ENCODE measurements at regions not wholly inside any gene's neighbourhood (a gene's known extent, or its start where the extent isn't known, plus 50 kb on each side); places are given as distances from the start of the nearest gene placed in this dataset.
"Not testable (repeated sequence)": the region's sequence is repeated elsewhere in the genome, so short reads cannot be mapped to it uniquely, and the experiment has no call there.

DNA sequence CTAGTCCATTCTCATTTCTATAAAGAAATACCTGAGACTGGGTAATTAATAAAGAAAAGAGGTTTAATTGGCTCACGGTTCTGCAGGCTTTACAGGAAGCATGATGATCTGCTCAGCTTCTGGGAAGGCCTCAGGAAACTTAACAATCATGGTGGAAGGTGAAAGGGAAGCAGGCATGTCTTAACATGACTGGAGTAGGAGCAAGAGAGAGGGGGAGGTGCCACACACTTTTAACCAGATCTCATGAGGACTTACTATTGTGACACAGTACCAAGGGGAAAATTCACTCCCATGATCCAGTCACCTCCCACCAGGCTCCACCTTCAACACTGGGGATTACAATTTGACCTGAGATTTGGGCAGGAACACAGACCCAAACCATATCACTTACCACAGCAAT is 310.1 kb downstream of the SH3GL2 start:
- DNase-seq (ENCODE audit: low spot score): not testable (repeated sequence)

DNA sequence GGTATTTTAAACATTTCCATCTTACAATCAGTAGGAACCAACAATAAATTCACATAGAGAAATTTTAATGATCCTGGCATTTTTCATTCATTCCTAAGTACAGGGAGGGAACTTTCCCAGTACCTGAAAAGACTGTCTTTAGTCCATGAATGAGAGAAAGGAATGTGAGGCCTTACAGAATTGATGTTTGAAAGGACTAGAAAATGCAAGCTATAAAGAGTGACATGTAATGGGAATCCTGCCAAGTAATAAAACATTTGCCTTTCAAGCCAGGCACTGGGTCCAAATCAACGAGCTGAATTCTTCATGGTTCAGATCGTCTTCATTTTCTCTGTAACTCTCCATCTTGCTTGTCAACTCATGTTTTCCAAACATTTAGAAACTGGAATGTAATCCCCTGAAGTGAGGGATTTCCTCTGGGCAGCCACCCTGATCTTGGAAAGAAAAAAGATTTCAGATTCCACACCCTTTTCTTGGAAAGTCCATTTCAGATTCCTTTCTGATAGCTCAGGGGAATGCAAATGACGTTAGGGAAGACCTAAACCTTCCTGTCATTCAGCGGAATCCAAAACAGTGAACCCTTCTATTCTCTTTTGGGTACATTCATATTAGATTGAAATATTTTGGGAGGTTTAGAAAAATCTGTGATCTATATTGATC is 315.8 kb downstream of the SH3GL2 start:
- peak; percentile 32 for DNase-seq (ENCODE audit: low spot score)

DNA sequence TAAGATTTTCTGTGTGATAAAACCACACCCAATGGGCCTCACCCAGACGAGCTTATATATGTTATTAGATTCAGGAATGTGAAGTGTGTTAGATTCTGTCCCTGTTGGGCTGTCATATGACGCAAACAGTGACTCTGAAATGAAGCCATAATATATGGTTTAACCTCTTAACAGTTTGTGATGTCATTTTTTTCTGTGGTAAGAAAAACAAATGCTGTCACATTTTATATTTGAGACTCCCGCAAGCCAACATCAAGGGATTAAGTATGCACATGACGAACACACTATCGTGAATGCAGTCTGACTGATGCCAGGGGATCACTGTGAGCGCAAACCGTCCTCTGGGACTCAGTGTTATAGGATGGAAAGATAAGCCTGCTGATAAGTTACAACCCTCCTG is 321.7 kb downstream of the SH3GL2 start:
- peak; percentile 64 for DNase-seq (ENCODE audit: low spot score)

DNA sequence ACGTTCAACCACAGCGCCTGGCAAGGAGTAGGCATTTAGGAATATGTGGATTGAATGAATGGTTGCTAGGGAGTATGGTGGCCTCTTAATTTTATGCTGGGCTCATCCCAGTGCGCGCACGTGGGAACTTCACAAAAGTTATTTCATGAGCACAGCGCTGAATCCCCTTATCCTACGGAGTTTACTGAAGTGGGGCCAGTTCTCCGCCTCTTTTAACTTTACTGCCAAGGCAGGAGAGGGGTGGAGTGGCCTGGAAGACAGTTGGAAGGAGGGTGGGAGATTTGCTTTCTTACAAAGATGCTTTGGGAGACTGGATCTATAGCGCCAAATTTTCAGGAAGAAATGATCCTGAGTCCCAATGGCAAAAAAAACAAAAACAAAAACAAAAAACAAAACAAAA is 326.5 kb downstream of the SH3GL2 start:
- peak; percentile 88 for DNase-seq (ENCODE audit: low spot score)

DNA sequence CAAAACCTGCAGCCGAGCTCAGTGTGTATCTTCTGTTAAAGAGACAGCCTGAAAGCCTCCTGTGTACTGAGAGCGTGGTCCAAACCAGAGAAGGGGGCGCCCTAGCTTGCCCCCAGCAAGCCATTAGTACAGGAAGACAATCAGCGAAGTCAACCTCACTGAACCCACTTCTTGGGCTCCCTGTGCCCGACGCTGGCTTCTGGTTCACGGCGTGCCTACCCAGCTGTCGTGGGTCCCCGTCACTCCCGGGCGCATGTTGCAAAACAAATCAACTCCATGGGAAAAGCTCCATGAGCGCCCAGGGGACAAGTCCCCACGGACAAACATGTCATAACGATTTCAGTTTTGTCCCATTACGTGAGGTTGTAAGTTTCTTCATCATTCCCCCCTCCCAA is 326.9 kb downstream of the SH3GL2 start:
- DNase-seq (ENCODE audit: low spot score): no peak

DNA sequence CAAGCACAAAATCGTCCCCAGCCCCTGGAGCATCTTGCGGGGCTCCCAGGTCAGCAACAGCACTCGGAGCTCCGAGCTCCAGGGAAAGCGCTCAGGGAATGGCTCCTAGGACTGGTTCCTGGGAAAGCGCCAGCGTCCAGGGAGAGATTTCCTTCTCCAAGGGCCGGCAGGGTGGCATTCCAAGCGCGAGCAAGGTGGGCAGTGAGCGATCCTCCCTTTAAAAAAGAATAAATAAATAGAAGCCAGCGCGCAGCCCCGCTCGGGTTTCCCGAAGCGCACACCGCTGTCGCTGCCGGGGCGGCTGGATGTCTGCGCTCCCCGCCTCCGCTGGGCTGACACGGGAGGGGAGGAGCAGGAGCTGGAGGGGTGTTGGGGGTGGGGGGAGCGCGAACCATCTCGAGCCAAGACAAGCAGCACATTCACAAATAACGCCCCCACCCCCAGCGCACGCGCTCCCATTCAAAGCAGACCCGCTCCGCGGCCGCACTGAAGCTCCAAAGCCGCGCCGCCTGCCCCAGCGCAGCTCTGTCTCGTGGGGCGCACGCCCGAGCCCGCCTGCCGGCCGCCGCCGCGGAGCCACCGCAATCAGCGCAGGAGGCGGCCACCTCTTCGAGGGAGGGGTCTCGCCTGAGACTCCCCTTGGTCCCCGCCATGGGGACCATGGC is 327.4 kb downstream of the SH3GL2 start:
- DNase-seq (ENCODE audit: low spot score): peak; percentile 40

DNA sequence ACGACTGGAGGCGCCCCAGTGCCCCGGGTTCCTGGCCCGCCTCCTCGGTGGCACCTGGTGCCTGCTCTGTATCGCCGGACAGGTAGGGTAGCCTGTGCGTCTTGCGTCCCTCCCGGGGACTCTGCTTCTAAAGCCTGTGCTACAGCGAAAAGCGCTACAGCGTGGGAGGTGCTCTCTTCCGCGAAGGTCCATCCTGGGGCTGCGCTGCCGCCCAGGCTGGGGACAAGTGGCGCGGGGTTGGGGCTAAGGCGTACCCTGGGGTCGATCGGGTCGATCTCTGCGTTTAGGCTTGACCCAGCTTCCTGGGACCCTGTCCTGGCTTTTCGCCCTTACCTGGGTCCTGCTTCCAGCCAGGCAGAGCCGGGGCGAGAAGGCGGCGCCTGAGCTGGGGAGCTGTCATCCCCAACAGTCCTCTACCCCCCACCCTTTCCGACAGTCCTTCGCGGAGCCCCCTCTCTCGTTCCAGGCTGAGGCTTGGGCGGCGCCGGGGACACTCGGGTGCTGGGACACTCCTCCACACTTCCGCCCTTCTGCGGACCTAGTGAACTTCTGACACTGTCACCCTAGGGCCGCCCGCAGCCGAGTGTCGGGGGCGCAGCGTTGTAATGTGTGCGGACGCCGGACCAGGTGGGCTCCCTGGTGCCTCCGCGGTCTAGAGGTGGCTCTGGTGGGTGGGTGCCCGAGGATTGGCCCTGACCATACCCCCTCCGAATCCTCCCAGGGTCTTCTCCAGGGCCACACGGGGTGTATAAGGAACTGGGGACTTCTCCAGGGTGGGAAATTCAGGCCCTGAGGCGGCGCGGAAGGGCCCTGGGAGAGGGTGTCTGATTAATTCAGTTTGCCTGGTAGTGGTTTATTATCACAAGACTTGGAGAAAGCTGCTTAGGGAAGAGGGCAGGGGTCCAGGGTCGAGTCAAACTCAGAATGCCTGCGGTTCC is 328.2 kb downstream of the SH3GL2 start:
- DNase-seq (ENCODE audit: low spot score): no peak

DNA sequence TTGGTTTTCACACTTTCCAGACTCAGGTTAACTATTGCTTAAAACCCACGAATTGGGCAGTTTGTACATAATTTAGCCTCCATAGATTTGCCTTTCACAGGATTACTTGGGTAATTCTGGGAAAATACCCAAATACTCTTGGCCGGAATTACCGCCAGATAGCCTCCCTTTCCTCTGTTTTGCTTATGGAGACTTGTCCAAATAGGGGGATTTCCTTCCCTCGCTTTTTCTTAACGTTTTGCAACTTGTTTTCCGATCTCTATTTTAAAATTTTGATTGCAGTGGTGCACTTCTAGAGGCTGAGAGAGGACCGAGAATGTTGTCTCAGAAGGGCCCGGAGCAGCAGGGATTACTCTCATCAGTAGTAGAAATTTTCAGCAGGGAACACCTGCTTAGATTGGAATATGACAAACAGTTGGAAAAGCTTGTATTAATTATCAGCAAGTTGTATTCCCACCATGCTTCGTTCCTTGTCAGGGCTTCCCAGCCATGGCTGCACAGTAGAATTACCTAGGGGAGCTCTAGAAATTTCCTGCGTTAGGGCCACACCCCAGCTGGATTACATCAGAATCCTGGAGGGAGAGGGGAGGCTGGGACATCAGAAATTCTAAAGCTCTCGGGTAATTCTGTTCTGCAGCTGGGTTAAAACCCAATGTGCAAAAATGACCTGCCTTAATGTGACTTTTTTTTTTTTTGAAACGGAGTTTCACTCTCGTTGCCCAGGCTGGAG is 329.1 kb downstream of the SH3GL2 start:
- DNase-seq (ENCODE audit: low spot score): peak; percentile 51

DNA sequence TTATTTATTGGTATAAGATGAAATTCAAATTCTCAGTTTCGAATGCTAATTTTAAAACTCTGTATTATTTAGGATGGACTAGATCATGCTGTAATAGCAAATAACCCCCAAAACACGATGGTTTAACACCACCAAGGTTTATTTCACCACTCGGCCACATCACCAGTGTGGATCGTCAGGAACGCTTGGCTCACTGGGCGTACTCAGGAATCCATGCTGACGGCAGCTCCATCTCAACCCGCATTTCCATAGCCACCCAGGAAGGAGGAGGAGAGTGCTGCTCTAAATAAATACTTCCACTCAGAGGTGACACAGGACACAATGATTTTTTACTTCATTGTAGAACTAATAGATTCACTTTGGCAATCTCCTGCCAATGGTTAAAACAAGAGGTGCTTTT is 347.4 kb downstream of the SH3GL2 start:
- no peak for DNase-seq (ENCODE audit: low spot score)

DNA sequence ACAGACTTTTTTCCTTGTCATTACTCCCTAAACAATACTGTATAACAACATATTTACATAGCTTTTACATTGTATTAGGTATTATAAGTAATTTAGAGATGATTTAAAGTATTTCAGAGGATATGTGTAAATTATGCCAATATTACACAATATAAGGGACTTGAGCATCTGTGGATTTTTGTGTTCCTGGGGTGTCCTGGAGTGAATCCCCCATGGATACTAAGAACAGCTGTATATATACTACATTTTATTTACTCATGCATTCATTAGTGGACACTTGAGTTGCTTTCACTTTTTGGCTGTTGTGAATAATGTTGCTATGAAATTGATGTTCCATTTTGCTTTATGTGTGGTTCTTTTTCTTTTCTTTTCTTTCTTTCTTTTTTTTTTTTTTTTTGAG is 348.8 kb downstream of the SH3GL2 start:
- DNase-seq (ENCODE audit: low spot score): no peak

DNA sequence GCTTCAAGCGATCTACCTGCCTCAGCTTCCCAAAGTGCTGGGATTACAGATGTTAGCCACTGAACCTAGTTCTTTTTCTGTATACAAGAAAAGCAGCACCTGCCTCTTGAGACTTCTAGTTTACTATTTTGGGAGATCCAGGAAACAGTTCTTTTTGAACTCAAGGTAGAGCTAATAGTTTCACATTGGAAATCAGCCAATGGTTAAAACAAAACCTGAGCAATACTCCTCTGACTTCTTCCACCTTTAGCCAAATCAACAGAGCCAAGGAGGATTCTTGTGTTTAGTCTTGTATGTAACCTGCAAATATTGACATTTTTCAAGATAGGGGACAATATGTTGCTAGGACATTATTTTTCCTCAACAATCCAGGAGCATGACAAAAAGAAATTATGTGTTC is 349.4 kb downstream of the SH3GL2 start:
- no peak for DNase-seq (ENCODE audit: low spot score)

DNA sequence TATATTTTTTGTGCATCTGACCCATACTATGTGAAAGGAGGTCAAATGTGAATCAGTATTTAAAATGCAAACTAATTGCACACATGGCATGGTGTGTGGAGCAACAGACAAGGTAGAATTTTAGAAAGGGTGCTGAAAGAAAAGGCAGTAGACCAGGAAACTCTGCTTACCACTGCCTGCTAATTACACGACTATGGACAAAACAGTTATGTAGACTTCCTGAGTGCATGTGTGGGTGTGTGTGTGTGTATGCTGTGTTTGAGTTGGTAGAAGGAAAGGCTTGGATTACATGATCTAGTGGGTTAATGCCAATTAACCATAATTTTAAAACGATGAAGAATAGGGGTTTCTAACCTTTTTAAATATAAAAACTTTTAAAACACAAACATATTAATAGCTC is 349.9 kb downstream of the SH3GL2 start:
- DNase-seq (ENCODE audit: low spot score): no peak

DNA sequence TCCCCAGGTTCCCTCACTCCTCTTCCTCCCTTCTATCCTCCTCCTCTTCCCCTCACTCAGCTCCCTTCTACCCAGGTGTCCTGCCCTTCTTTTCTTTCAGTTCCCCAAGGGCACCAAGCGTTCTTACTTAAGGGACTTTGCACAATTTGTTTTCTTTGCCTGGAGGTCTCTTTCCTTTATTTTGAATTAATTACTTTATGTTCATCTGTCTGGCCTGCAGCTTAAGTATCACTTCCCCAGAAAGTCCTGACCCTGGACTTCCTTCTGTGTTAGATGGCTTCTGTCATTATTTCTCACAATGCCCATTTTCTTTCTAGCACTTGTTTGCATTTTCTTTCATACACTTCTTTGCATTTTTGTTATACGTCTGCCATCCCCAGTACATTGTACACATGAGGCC is 350.6 kb downstream of the SH3GL2 start:
- DNase-seq (ENCODE audit: low spot score): no peak

DNA sequence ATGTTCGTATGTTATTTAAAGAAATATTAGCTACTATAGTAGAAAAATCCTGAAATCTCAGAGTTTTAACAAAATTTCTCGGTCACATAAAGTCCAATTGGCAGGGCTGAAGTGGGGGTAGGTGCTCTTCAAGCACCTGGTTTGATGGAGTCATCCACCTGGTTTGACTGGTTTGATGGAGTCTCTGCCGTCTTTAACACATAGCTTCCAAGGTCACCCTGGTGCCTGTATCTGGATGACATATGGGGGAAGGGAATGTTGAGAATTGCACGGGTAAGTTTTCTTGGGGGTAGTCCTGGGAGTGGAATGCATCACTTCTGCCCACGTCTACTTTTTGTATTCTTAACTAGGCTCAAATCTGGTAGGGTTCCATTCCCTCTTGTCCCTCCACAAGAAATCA is 351.2 kb downstream of the SH3GL2 start:
- peak; percentile 23 for DNase-seq (ENCODE audit: low spot score)

DNA sequence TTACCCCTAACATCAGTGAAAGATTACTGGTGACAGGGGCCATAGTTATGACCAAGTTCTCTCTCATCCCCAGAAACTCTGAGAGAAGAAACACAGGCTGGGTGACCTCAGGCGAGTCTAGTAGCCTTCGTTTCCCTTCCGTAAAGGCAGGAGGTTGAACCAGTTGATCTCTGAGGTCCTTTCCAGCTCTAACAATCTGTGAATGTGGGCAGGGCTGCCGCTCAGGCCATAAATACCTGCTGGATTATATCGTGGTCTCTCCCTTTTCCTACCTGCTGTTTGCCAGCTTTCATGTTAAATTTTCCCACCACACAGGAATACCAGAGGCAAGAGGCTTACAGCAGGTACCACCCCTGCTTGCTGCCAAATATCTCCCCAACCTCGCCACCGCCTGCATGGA is 357.5 kb downstream of the SH3GL2 start:
- no peak for DNase-seq (ENCODE audit: low spot score)

DNA sequence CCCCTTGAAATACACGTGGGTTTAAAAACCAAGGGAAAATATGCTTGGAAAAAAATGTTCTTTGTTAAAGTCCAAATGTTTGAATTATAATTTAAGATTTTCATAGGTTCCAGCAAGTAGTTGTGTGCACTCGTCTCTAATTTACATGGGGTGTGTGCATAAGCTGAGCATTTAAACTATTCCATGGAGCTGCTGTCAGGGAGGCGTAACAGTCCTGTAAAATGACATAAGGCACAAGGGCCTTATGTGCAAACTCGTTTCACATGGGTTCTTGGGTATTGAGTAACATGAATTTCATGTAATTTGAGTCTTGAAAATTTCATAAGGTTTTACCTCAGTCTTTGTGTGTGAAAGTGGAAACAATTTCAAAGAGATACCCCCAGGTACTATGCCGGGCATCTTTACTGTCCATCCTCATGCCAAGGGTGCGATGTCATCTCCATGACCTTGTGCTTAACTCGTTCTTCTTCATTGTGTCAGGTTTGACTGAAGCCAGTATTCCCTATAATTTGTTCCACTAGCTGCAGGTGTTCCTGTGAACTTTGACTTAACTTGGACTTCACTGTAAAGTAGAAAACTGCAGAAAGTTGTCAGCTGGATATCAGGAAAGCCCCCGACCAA is 359.3 kb downstream of the SH3GL2 start:
- no peak for DNase-seq (ENCODE audit: low spot score)

DNA sequence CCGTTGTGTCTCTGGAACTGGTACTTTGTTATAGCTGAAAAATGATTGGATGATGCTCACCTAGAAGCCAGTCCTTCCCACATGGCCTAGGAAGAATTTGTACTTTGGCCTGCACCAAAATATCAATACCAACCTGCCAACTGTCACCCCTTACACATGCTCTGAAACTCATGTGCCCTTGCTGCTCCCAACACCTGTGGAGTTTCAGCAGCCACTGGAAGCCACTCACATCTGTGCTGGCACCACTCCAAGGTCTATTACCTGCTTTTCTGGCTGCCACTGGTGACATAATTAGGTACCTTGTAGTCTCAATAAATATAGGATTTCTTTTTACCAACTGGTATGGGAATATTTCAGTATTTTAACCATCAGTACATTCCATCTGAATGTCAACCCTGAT is 363.6 kb downstream of the SH3GL2 start:
- no peak for DNase-seq (ENCODE audit: low spot score)

DNA sequence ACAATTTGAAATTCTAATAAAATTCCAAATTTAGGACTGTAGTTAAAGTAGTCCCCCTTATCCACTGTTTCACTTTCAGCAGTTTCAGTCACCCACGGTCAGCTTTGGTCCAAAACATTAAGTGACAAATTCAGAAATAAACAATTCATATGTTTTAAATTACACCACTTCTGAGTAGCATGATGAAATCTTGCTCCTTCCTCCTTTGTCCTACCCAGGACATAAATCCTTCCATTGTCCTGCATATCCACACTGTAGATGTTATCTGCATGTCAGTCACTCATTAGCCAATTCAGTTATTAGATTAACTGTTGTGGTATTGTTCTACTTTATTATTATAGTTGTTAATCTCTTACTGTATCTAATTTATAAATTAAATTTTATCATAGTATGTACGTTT is 376.5 kb downstream of the SH3GL2 start:
- no peak for DNase-seq (ENCODE audit: low spot score)

DNA sequence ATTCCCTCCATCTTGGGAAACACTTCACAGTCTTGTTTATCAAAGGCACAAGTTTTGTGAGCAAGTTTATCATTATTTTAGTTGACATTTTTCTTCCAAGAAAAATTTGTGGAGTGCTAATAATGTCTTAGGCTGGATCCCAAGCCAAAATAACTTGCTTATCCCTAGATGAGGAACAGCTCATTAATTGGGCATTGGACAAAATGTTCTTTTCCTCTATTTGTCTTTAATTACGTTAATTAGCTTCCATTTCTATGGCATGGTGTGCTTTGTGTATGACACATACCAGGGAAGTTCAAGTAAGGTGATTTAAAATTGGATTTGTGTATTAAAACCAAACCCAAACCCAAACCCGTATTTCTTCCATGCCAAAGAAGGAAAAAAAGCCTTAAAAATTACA is 379.5 kb downstream of the SH3GL2 start:
- no peak for DNase-seq (ENCODE audit: low spot score)

DNA sequence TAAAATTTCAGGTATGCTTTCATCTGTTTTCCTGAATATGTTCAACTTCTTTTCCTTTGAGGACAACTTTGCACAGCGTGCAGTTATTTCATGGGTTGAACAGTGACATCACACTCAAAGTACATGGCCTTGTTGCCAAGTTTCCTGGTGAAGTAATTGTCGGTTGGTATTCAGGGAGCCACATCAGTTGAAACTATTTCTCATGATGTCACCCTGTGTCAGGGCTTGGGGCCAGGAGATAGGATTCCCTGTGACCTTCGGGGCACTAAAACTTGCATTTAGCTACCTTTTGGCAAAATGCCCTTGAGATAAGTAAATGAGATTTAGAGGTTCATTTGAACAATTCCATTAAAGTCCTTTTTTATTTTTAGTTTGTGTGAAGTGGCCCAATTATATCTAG is 383.9 kb downstream of the SH3GL2 start:
- DNase-seq (ENCODE audit: low spot score): no peak

DNA sequence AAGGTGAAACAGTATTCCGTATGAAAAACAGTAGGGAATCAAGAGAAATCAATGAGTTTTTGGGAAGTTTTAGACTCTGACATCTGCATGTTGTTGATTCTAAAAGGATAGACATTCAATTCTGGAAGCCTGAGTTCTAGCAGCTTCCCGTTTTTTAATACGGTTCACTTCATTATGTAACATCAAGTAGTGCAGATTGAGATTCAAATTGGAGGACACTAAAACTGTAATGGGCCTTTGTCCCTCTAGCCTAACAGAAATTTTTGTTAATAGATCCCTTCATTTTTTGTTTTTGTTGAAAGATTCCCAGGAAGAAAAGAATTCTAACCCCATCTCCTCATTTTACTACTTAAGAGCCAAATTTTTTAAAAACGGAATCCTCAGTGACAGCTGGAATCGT is 384.6 kb downstream of the SH3GL2 start:
- no peak for DNase-seq (ENCODE audit: low spot score)

DNA sequence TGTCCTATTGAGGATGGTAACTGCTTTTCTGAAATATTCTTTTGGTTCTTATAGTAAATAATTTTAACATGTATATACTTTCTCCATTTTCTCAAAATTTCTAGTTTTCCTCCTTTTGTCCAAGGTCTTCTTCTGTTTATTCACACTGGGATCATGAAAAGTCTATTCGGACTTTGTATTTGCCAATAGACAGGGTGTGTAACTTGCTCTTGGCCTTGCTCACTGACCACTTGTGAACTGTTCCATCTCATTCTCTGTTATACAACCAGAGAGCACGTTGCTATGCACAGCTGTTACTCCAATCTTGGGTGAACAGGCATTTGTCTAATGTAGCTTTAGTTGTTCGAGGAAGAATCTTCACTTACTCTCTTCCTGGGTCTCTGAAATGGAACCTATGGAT is 388.9 kb downstream of the SH3GL2 start:
- no peak for DNase-seq (ENCODE audit: low spot score)

Data from umbilical cord (tissue), 1 donor.